ENCODE measurements at regions not wholly inside any gene's neighbourhood (a gene's known extent, or its start where the extent isn't known, plus 50 kb on each side); places are given as distances from the start of the nearest gene placed in this dataset.

- no peak for DNase-seq (ENCODE audit: low spot score)
- TF ChIP-seq CTCF (IDR thresholded peaks at IDR 0.05; ENCODE audit: borderline replicate concordance, control extremely low read depth, extremely low read depth, insufficient read depth, missing control alignments): no peak
- in situ Hi-C loops (cut with MboI; ENCODE audit: low sequenced_read_pairs, unreplicated experiment): no loop called here
Observed at GRCh38 chr12:125288931-125289928, 224.0 kb downstream of the AACS start.

GRCh38 chr12:125289970-125290369 is 224.7 kb downstream of the AACS start:
- in situ Hi-C loops (cut with MboI; ENCODE audit: low sequenced_read_pairs, unreplicated experiment): no loop called here
- DNase-seq (ENCODE audit: low spot score): no peak
- TF ChIP-seq CTCF (IDR thresholded peaks at IDR 0.05; ENCODE audit: borderline replicate concordance, control extremely low read depth, extremely low read depth, insufficient read depth, missing control alignments): no peak

GRCh38 chr12:125292700-125293099 is 227.5 kb downstream of the AACS start:
- TF ChIP-seq CTCF (IDR thresholded peaks at IDR 0.05; ENCODE audit: borderline replicate concordance, control extremely low read depth, extremely low read depth, insufficient read depth, missing control alignments): no peak
- in situ Hi-C loops (cut with MboI; ENCODE audit: low sequenced_read_pairs, unreplicated experiment): no loop called here
- no peak for DNase-seq (ENCODE audit: low spot score)

- in situ Hi-C loops (cut with MboI; ENCODE audit: low sequenced_read_pairs, unreplicated experiment): no loop called here
- no peak for DNase-seq (ENCODE audit: low spot score)
- TF ChIP-seq CTCF (IDR thresholded peaks at IDR 0.05; ENCODE audit: borderline replicate concordance, control extremely low read depth, extremely low read depth, insufficient read depth, missing control alignments): no peak
Observed at GRCh38 chr12:125295550-125295949, 230.3 kb downstream of the AACS start.

GRCh38 chr12:125296701-125297100 is 231.5 kb downstream of the AACS start:
- no peak for DNase-seq (ENCODE audit: low spot score)
- TF ChIP-seq CTCF (IDR thresholded peaks at IDR 0.05; ENCODE audit: borderline replicate concordance, control extremely low read depth, extremely low read depth, insufficient read depth, missing control alignments): no peak
- in situ Hi-C loops (cut with MboI; ENCODE audit: low sequenced_read_pairs, unreplicated experiment): no loop called here

GRCh38 chr12:125299840-125300239 is 234.6 kb downstream of the AACS start:
- DNase-seq (ENCODE audit: low spot score): no peak
- in situ Hi-C loops (cut with MboI; ENCODE audit: low sequenced_read_pairs, unreplicated experiment): no loop called here
- TF ChIP-seq CTCF (IDR thresholded peaks at IDR 0.05; ENCODE audit: borderline replicate concordance, control extremely low read depth, extremely low read depth, insufficient read depth, missing control alignments): no peak

Data from GM13976 (cell line).